IMR-90 (cell line): ENCODE measurements at regions not wholly inside any gene's neighbourhood (a gene's known extent, or its start where the extent isn't known, plus 50 kb on each side); places are given as distances from the start of the nearest gene placed in this dataset.

Experiments used
- ATAC-seq: fragments of 200-7000 bp; cut with Tn5 transposase; 2 replicates; pipeline ENCODE4 v1.9.1; 2020; ENCODE audit warnings: low read depth, mild to moderate bottlenecking, moderate library complexity
- BruUV-seq: library from RNA; stranded (reverse); fragments of 400-500 nt; replicated peaks from 2 replicates; lab custom pipeline; 2021; lab: Mats Ljungman, UMichigan
- CTCF ChIA-PET: fragments of 300-600 bp; formaldehyde crosslinking; extraction: SDS; loops from one replicate; lab custom pipeline; 2021; ENCODE audit warnings: antibody characterized with exemption; lab: Yijun Ruan, JAX
- POLR2A ChIA-PET: fragments of 300-600 bp; sonication (Branson Sonifier 250); formaldehyde crosslinking; loops from one replicate; lab custom pipeline; 2022; ENCODE audit warnings: antibody characterized with exemption; ENCODE audit not compliant: unreplicated experiment; lab: Charles Lee
- DNase-seq: peaks from one replicate; pipeline ENCODE4 v3.0.0; 2013
- H2AFZ ChIP-seq: replicated peaks from 2 replicates; pipeline ENCODE3; 2013; ENCODE audit warnings: low read length, mild to moderate bottlenecking; ENCODE audit not compliant: poor library complexity
- H2AK5ac ChIP-seq: 2 replicates; pipeline ENCODE4 v1.6.1; 2013; ENCODE audit warnings: low read depth, low read length, inconsistent platforms
- H2AK9ac ChIP-seq: replicated peaks from 2 replicates; pipeline ENCODE3; 2013; ENCODE audit warnings: mild to moderate bottlenecking, low read depth, low read length, moderate library complexity; ENCODE audit not compliant: poor library complexity
- H2BK120ac ChIP-seq: 2 replicates; pipeline ENCODE4 v1.6.1; 2013; ENCODE audit warnings: low read depth, low read length, inconsistent platforms
- H2BK15ac ChIP-seq: 3 replicates; pipeline ENCODE4 v1.6.1; 2013; ENCODE audit warnings: low read depth, low read length, inconsistent platforms
- H2BK20ac ChIP-seq: 2 replicates; pipeline ENCODE4 v1.6.1; 2013; ENCODE audit warnings: low read depth, mild to moderate bottlenecking, inconsistent platforms, low read length, moderate library complexity
- H2BK5ac ChIP-seq: 2 replicates; pipeline ENCODE4 v1.6.1; 2013; ENCODE audit warnings: mild to moderate bottlenecking, low read depth, low read length, inconsistent platforms; ENCODE audit not compliant: poor library complexity, severe bottlenecking
- H3K14ac ChIP-seq: replicated peaks from 2 replicates; pipeline ENCODE4 v1.6.1; 2013; ENCODE audit warnings: low read depth, low read length, inconsistent platforms
- H3K18ac ChIP-seq: 2 replicates; pipeline ENCODE4 v1.6.1; 2013; ENCODE audit warnings: low read depth, low read length, control low read depth
- H3K23ac ChIP-seq: 2 replicates; pipeline ENCODE4 v1.6.1; 2013; ENCODE audit warnings: low read depth, low read length, inconsistent platforms
- H3K27ac ChIP-seq: 2 replicates; pipeline ENCODE4 v1.5.1; 2013; ENCODE audit warnings: mild to moderate bottlenecking, control low read depth, low read length; ENCODE audit not compliant: insufficient read depth
- H3K27me3 ChIP-seq: 2 replicates; pipeline ENCODE4 v1.6.1; 2013; ENCODE audit warnings: low read length; ENCODE audit not compliant: control insufficient read depth, insufficient read depth
- H3K36me3 ChIP-seq: 2 replicates; pipeline ENCODE4 v1.6.1; 2013; ENCODE audit warnings: low read length, mixed read lengths; ENCODE audit not compliant: control insufficient read depth, insufficient read depth
- H3K4ac ChIP-seq: 2 replicates; pipeline ENCODE4 v1.6.1; 2013; ENCODE audit warnings: low read depth, low read length, inconsistent platforms
- H3K4me1 ChIP-seq: 2 replicates; pipeline ENCODE4 v1.6.1; 2013; ENCODE audit warnings: low read length, mixed read lengths; ENCODE audit not compliant: control insufficient read depth, insufficient read depth
- H3K4me2 ChIP-seq: 2 replicates; pipeline ENCODE4 v1.6.1; 2013; ENCODE audit warnings: low read depth, mild to moderate bottlenecking, control low read depth, low read length, moderate library complexity
- H3K4me3 ChIP-seq: 2 replicates; pipeline ENCODE4 v1.5.1; 2013; ENCODE audit warnings: low read depth, mild to moderate bottlenecking, control low read depth, low read length, moderate library complexity; ENCODE audit not compliant: insufficient read depth
- H3K56ac ChIP-seq: 2 replicates; pipeline ENCODE4 v1.6.1; 2013; ENCODE audit warnings: low read length, inconsistent platforms; ENCODE audit not compliant: insufficient read depth; ENCODE audit errors: extremely low read depth
- H3K79me1 ChIP-seq, 2 experiments: 2 replicates each; pipeline ENCODE4 v1.6.1; 2013; ENCODE audit warnings: low read length in 2 of 2, inconsistent platforms in 1 of 2, low read depth in 1 of 2
- H3K9ac ChIP-seq: 2 replicates; pipeline ENCODE4 v1.6.1; 2013; ENCODE audit warnings: low read depth, low read length, control low read depth
- H3K9me1 ChIP-seq: 2 replicates; pipeline ENCODE4 v1.6.1; 2013; ENCODE audit warnings: low read length, inconsistent platforms; ENCODE audit not compliant: insufficient read depth
- H3K9me3 ChIP-seq: 2 replicates; pipeline ENCODE4 v1.6.1; 2013; ENCODE audit warnings: low read length; ENCODE audit not compliant: control insufficient read depth, insufficient read depth
- H4K20me1 ChIP-seq: 2 replicates; pipeline ENCODE4 v1.6.1; 2013; ENCODE audit warnings: low read length, inconsistent platforms; ENCODE audit not compliant: insufficient read depth
- H4K5ac ChIP-seq: 2 replicates; pipeline ENCODE4 v1.6.1; 2013; ENCODE audit warnings: mild to moderate bottlenecking, low read depth, low read length, control low read depth
- H4K8ac ChIP-seq, 2 experiments: 2 replicates each; pipeline ENCODE4 v1.6.1; 2013; ENCODE audit warnings: low read depth in 2 of 2, low read length in 2 of 2, control low read depth in 1 of 2, inconsistent platforms in 1 of 2
- H4K91ac ChIP-seq: 2 replicates; pipeline ENCODE4 v1.6.1; 2013; ENCODE audit warnings: low read depth, low read length, inconsistent platforms; ENCODE audit not compliant: insufficient read depth
- CEBPB ChIP-seq: IDR thresholded peaks from 2 replicates; pipeline ENCODE4 v1.6.1; 2012; ENCODE audit warnings: low read depth, low read length, improper control_type of control experiment
- CHD1 ChIP-seq: IDR thresholded peaks from 2 replicates; pipeline ENCODE4 v1.6.1; 2012; ENCODE audit warnings: low read depth, low read length, improper control_type of control experiment
- CTCF ChIP-seq: conservative IDR thresholded peaks from 2 replicates; pipeline ENCODE4 v1.5.1; 2012; ENCODE audit warnings: mild to moderate bottlenecking, low read depth, low read length, improper control_type of control experiment
- FOS ChIP-seq: fragments of 150-350 bp; IDR thresholded peaks from 2 replicates; pipeline ENCODE4 v1.6.1; 2016; ENCODE audit warnings: low read depth, low read length
- MAFK ChIP-seq: IDR thresholded peaks from 2 replicates; pipeline ENCODE4 v1.6.1; 2012; ENCODE audit warnings: low read depth, low read length, improper control_type of control experiment
- MAZ ChIP-seq: IDR thresholded peaks from 2 replicates; pipeline ENCODE4 v1.6.1; 2012; ENCODE audit warnings: low read depth, mild to moderate bottlenecking, low read length, improper control_type of control experiment, moderate library complexity, borderline replicate concordance
- MXI1 ChIP-seq: IDR thresholded peaks from 2 replicates; pipeline ENCODE4 v1.6.1; 2012; ENCODE audit warnings: low read depth, mild to moderate bottlenecking, low read length, moderate library complexity, borderline replicate concordance
- POLR2A ChIP-seq: IDR thresholded peaks from 2 replicates; pipeline ENCODE4 v1.6.1; 2012; ENCODE audit warnings: mild to moderate bottlenecking, low read depth, low read length
- RAD21 ChIP-seq: IDR thresholded peaks from 2 replicates; pipeline ENCODE4 v1.6.1; 2012; ENCODE audit warnings: low read length, improper control_type of control experiment
- RCOR1 ChIP-seq: IDR thresholded peaks from 2 replicates; pipeline ENCODE4 v1.6.1; 2012; ENCODE audit warnings: mild to moderate bottlenecking, low read length, improper control_type of control experiment; ENCODE audit not compliant: insufficient replicate concordance
- RFX5 ChIP-seq: IDR thresholded peaks from 2 replicates; pipeline ENCODE4 v1.8.0; 2012; ENCODE audit warnings: low read depth, mild to moderate bottlenecking, low read length, moderate library complexity
- SMC3 ChIP-seq: fragments of 150-350 bp; IDR thresholded peaks from 2 replicates; pipeline ENCODE4 v1.6.1; 2016; ENCODE audit warnings: low read depth, mild to moderate bottlenecking, antibody characterized with exemption, low read length, moderate library complexity
- USF2 ChIP-seq: fragments of 150-350 bp; IDR thresholded peaks from 2 replicates; pipeline ENCODE4 v1.6.1; 2017; ENCODE audit warnings: mild to moderate bottlenecking, antibody characterized with exemption, low read length, low read depth
- WGBS, 2 experiments: methylation state at CpG; one replicate each; pipeline versions ENCODE4 v1.1.5 to v1.1.7; 2013; ENCODE audit warnings: missing lambda C conversion rate in 2 of 2; ENCODE audit not compliant: insufficient read length in 1 of 2; ENCODE audit errors: extremely low coverage in 2 of 2; 5-methylcytosine and 5-hydroxymethylcytosine counted together
- dilution Hi-C: fragments of 300-500 bp; cut with HindIII; formaldehyde crosslinking; loops from one replicate; pipeline ENCODE4 v1.14.3; 2018; ENCODE audit warnings: low sequenced_read_pairs; ENCODE audit not compliant: unreplicated experiment
- in situ Hi-C: fragments of 300-500 bp; cut with MboI; formaldehyde crosslinking; loops from 3 replicates; pipeline ENCODE4 v1.14.3; 2019; ENCODE audit warnings: low sequenced_read_pairs, inconsistent platforms, mixed read lengths
- intact Hi-C: fragments of 100-400 bp; cut with micrococcal nuclease; formaldehyde crosslinking; loops from 2 replicates; pipeline ENCODE4 v1.10.0; 2022
- TF ChIP-seq, protein P1 (sequence below): fragments of 150-350 bp; IDR thresholded peaks from 2 replicates; pipeline ENCODE4 v1.6.1; 2016; ENCODE audit warnings: low read depth, mild to moderate bottlenecking, low read length, moderate library complexity, borderline replicate concordance

- H3K18ac ChIP-seq = no peak overlapping the region
- no peak overlapping the region for H4K91ac ChIP-seq
- no peak overlapping the region for H3K4me2 ChIP-seq
- H3K9me1 ChIP-seq = no peaks in the 10 kb centered on the region
- no peak overlapping the region for H2AK5ac ChIP-seq
- dilution Hi-C loops (no loop called here), intact Hi-C loops (loop anchor here (10.0 kb wide), 1 partner anchor 154 kb away; no protein-coding TSS in a partner anchor), in situ Hi-C loops (no loop called here)
- no peaks in the 10 kb centered on the region for H3K4me1 ChIP-seq
- TF ChIP-seq CHD1 = no peak
- no peak for TF ChIP-seq RFX5
- TF ChIP-seq FOS = no peak
- no peak for TF ChIP-seq RAD21
- TF ChIP-seq POLR2A = no peak
- no peak for TF ChIP-seq CEBPB
- no peak for TF ChIP-seq CTCF
- TF ChIP-seq, protein P1, sequence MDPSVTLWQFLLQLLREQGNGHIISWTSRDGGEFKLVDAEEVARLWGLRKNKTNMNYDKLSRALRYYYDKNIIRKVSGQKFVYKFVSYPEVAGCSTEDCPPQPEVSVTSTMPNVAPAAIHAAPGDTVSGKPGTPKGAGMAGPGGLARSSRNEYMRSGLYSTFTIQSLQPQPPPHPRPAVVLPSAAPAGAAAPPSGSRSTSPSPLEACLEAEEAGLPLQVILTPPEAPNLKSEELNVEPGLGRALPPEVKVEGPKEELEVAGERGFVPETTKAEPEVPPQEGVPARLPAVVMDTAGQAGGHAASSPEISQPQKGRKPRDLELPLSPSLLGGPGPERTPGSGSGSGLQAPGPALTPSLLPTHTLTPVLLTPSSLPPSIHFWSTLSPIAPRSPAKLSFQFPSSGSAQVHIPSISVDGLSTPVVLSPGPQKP = no peak
- TF ChIP-seq MAFK = no peak
- no peak for TF ChIP-seq MAZ
- TF ChIP-seq USF2 = no peak
- TF ChIP-seq RCOR1 = no peak
- no peak for TF ChIP-seq MXI1
- TF ChIP-seq SMC3 = no peak
- H2BK5ac ChIP-seq = no peak overlapping the region
- ChIA-PET POLR2A (no interaction called here), CTCF (no interaction called here)
- no peak overlapping the region for H3K4ac ChIP-seq
- H2BK20ac ChIP-seq = no peak overlapping the region
- no peaks in the 10 kb centered on the region for H3K79me1 ChIP-seq
- no peaks in the 10 kb centered on the region for H4K20me1 ChIP-seq
- H3K9ac ChIP-seq = no peak overlapping the region
- H3K36me3 ChIP-seq = no peaks in the 10 kb centered on the region
- no peak for DNase-seq
- no peak overlapping the region for H3K56ac ChIP-seq
- H2BK15ac ChIP-seq = no peak overlapping the region
- H3K14ac ChIP-seq = no peak overlapping the region
- H2AK9ac ChIP-seq = no peak overlapping the region
- H2AFZ ChIP-seq = no peak overlapping the region
- 87% methylated on average over 3 of the region's 19 CpGs; no CpG with 5 or more reads in 1 of the 2 experiments for WGBS, 2 experiments
- no peak overlapping the region for H4K5ac ChIP-seq
- peaks cover 15% of the 10 kb centered on the region for H3K9me3 ChIP-seq
- BruUV-seq = no TSS peak
- no peak overlapping the region for H2BK120ac ChIP-seq
- H3K27ac ChIP-seq = no peak overlapping the region
- H3K27me3 ChIP-seq = no peaks in the 10 kb centered on the region
- H3K4me3 ChIP-seq = no peak overlapping the region
- H4K8ac ChIP-seq = no peak overlapping the region
- no peak for ATAC-seq
- no peak overlapping the region for H3K23ac ChIP-seq
These were observed 1177.4 kb upstream of the GBE1 start for GRCh38 chr3:82938821-82939328.
